Right lobe of liver (tissue), 6 donors: ENCODE measurements at regions not wholly inside any gene's neighbourhood (a gene's known extent, or its start where the extent isn't known, plus 50 kb on each side); places are given as distances from the start of the nearest gene placed in this dataset.

ENCODE experiments used
- ATAC-seq, 4 donors: fragments of 200-7000 bp; cut with Tn5 transposase; one replicate each; pipeline ENCODE4 v1.9.1; 2020; ENCODE audit warnings: mild to moderate bottlenecking in 4 of 4, moderate library complexity in 4 of 4
- DNase-seq, 3 donors: peaks; one replicate each; pipeline ENCODE4 v3.0.0-alpha.2; 2020
- H3K27ac ChIP-seq, 3 donors: fragments of 200-600 bp; one replicate each; pipeline ENCODE4 v1.8.0; 2022
- H3K27me3 ChIP-seq, 2 donors: fragments of 200-600 bp; one replicate each; pipeline ENCODE4 v1.8.0; 2022
- H3K36me3 ChIP-seq, 4 donors: fragments of 200-600 bp; sonication (generic) in 1 of 4; one replicate each; pipeline versions ENCODE4 v1.5.1 to v1.8.0; 2017 to 2022; ENCODE audit warnings: control low read depth in 1 of 4
- H3K4me1 ChIP-seq, 4 donors: fragments of 200-600 bp; sonication (generic) in 1 of 4; one replicate each; pipeline versions ENCODE4 v1.5.1 to v1.8.0; 2017 to 2022; ENCODE audit warnings: control low read depth in 1 of 4
- H3K4me3 ChIP-seq, 3 donors: fragments of 200-600 bp; one replicate each; pipeline ENCODE4 v1.8.0; 2022
- H3K9me3 ChIP-seq, 4 donors: fragments of 200-600 bp; sonication (generic) in 1 of 4; one replicate each; pipeline versions ENCODE4 v1.5.1 to v1.8.0; 2017 to 2022; ENCODE audit warnings: control low read depth in 1 of 4
- CTCF ChIP-seq, 4 donors: fragments of 200-600 bp in 3 of 4; fragments of 450-650 bp in 1 of 4; IDR thresholded peaks; one replicate each; pipeline versions ENCODE4 v1.5.1 to v1.8.0; 2016 to 2022; ENCODE audit warnings: antibody characterized with exemption in 4 of 4, mild to moderate bottlenecking in 2 of 4
- POLR2A ChIP-seq: fragments of 450-650 bp; IDR thresholded peaks from one replicate; pipeline ENCODE4 v1.6.1; 2017; ENCODE audit warnings: antibody characterized with exemption, mild to moderate bottlenecking
- WGBS: methylation state at CpG from one replicate; pipeline ENCODE4 v1.1.6; 2018; ENCODE audit warnings: low coverage, low lambda C conversion rate; ENCODE audit not compliant: insufficient coverage; ENCODE audit errors: missing lambda C conversion rate; 5-methylcytosine and 5-hydroxymethylcytosine counted together
- intact Hi-C, 2 donors: fragments of 100-400 bp; cut with DNase I; formaldehyde crosslinking; loops; one replicate each; pipeline versions ENCODE4 v1.11.2 to v1.14.1; 2022
- donor health status: DM: no; HTN: yes; CAD: no.
- donor health status: DM: no; HTN: no; CAD: no.
- donor health status: DM: no; HTN: no; CAD: no.
- donor health status: DM: no; HTN: yes; CAD: no.
- donor health status: DM: no; HTN: yes; CAD: no.

- DNase-seq: no peak
- no peaks in the 10 kb centered on the region for H3K9me3 ChIP-seq
- intact Hi-C loops: no loop called here
- H3K4me3 ChIP-seq: no peak overlapping the region
- no peak overlapping the region for H3K27ac ChIP-seq
- no peaks in the 10 kb centered on the region for H3K36me3 ChIP-seq
- H3K4me1 ChIP-seq: no peaks in the 10 kb centered on the region
- no peaks in the 10 kb centered on the region for H3K27me3 ChIP-seq
- ATAC-seq: no peak
- TF ChIP-seq CTCF (IDR thresholded peaks at IDR 0.05) (no peak), POLR2A (no peak)
- WGBS: 74% methylated on average over 3 of the region's 3 CpGs
Measured at GRCh38 chr6:160858886-160859285, 132.7 kb upstream of the MAP3K4 start.

GRCh38 chr6:160859822-160860221, 131.7 kb upstream of the MAP3K4 start:
- intact Hi-C loops: no loop called here
- no peaks in the 10 kb centered on the region for H3K9me3 ChIP-seq
- no peaks in the 10 kb centered on the region for H3K4me1 ChIP-seq
- H3K36me3 ChIP-seq: no peaks in the 10 kb centered on the region
- DNase-seq (no peak), ATAC-seq (no peak)
- no peaks in the 10 kb centered on the region for H3K27me3 ChIP-seq
- TF ChIP-seq POLR2A (no peak), CTCF (IDR thresholded peaks at IDR 0.05) (no peak)
- WGBS: 62% methylated on average over 8 of the region's 9 CpGs
- no peak overlapping the region for H3K4me3 ChIP-seq
- no peak overlapping the region for H3K27ac ChIP-seq

- no peak for DNase-seq
- H3K27me3 ChIP-seq: no peaks in the 10 kb centered on the region
- WGBS: 15% methylated on average over 3 of the region's 4 CpGs
- ATAC-seq: no peak
- TF ChIP-seq POLR2A: no peak
- TF ChIP-seq CTCF (IDR thresholded peaks at IDR 0.05): no peak
- H3K4me1 ChIP-seq: no peaks in the 10 kb centered on the region
- no peaks in the 10 kb centered on the region for H3K9me3 ChIP-seq
- H3K4me3 ChIP-seq: no peak overlapping the region
- no peak overlapping the region for H3K27ac ChIP-seq
- intact Hi-C loops: no loop called here
- H3K36me3 ChIP-seq: no peaks in the 10 kb centered on the region
Measured at GRCh38 chr6:160861824-160862223, 129.7 kb upstream of the MAP3K4 start.

- TF ChIP-seq POLR2A (no peak), CTCF (IDR thresholded peaks at IDR 0.05) (no peak)
- Histone ChIP-seq H3K4me3 (no peak overlapping the region), H3K27me3 (no peaks in the 10 kb centered on the region), H3K9me3 (no peaks in the 10 kb centered on the region), H3K27ac (no peak overlapping the region), H3K36me3 (no peaks in the 10 kb centered on the region), H3K4me1 (no peaks in the 10 kb centered on the region)
- no CpG with 5 or more reads among the region's 18 CpGs for WGBS
- DNase-seq (no peak), ATAC-seq (peak in 1 of 4 donors; percentile 12)
- intact Hi-C loops: no loop called here
Measured at GRCh38 chr6:160863782-160864181, 127.8 kb upstream of the MAP3K4 start.

GRCh38 chr6:160871320-160871719, 120.2 kb upstream of the MAP3K4 start:
- no peaks in the 10 kb centered on the region for H3K27me3 ChIP-seq
- no peak overlapping the region for H3K27ac ChIP-seq
- no peaks in the 10 kb centered on the region for H3K9me3 ChIP-seq
- H3K4me1 ChIP-seq: no peaks in the 10 kb centered on the region
- H3K4me3 ChIP-seq: no peak overlapping the region
- 65% methylated on average over 1 of the region's 1 CpG for WGBS
- H3K36me3 ChIP-seq: no peaks in the 10 kb centered on the region
- ATAC-seq (no peak), DNase-seq (no peak)
- TF ChIP-seq POLR2A (no peak), CTCF (IDR thresholded peaks at IDR 0.05) (no peak)
- intact Hi-C loops: no loop called here
